ENCODE measurements at regions not wholly inside any gene's neighbourhood (a gene's known extent, or its start where the extent isn't known, plus 50 kb on each side); places are given as distances from the start of the nearest gene placed in this dataset.

- no peak for TF ChIP-seq CTCF (IDR thresholded peaks at IDR 0.05)
- no peak for TF ChIP-seq POLR2A (IDR thresholded peaks at IDR 0.05)
Observed at GRCh38 chr10:84727398-84727797, 399.0 kb downstream of the CCSER2 start.
